ENCODE measurements at regions not wholly inside any gene's neighbourhood (a gene's known extent, or its start where the extent isn't known, plus 50 kb on each side); places are given as distances from the start of the nearest gene placed in this dataset.

DNA sequence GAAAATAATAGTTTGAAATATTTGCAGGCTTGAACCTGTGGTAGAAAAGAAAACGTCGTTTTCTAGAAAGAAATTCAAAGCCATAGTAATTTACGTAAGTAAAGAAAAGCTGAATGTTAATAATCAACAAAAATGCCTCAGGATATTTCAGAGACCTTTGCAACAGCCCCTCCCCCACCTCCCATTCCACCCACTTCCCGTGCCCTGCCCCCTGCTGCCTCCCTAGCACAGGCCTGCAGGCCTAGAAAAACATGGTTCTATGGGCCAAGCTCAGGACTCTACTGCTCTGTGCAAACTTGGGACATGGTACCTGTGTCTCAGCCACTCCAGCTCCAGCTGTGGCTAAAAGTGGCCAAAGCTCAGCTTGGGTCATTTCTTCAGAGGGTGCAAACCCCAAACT is 223.4 kb upstream of the RBMY1B start:
- no peak overlapping the region for H3K4me3 ChIP-seq (replicated peaks in 1 of 2; ENCODE audit: low read depth in 2 of 2, low read length in 2 of 2)
- TF ChIP-seq CTCF (IDR thresholded peaks at IDR 0.05; ENCODE audit: low read depth, low read length): no peak
- DNase-seq (ENCODE audit: low read depth in 2 of 2): no peak

- no peak for TF ChIP-seq CTCF (IDR thresholded peaks at IDR 0.05; ENCODE audit: low read depth, low read length)
- no peak for DNase-seq (ENCODE audit: low read depth in 2 of 2)
These were observed 222.2 kb upstream of the RBMY1B start for GRCh38 chrY:21288908-21289307.

DNA sequence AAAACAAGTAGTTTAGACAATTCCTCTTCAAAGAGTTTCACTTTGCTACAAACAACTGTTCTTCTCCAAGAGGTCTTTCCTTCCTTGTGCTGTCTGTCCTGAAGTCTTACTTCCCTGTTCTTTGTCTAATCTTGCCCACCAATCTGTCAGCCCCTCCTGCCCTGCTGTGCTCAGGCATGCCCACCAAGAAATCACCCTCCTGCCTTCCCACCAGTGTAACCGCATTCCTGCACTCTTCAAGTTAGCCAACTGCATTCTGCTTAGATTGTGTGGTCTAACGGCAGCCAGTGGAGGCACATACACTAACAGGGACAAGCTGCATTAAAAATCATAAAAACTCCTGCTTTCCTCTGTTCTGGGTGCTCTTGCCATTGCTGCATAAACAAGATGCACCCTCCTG is 215.9 kb upstream of the RBMY1B start:
- DNase-seq (ENCODE audit: low read depth in 2 of 2): no peak
- no peak overlapping the region for H3K4me3 ChIP-seq (replicated peaks in 1 of 2; ENCODE audit: low read depth in 2 of 2, low read length in 2 of 2)
- no peak for TF ChIP-seq CTCF (IDR thresholded peaks at IDR 0.05; ENCODE audit: low read depth, low read length)

More at GRCh38 chrY:21288908-21289307, 222.2 kb upstream of the RBMY1B start:
- no peak overlapping the region for H3K4me3 ChIP-seq (replicated peaks in 1 of 2; ENCODE audit: low read depth in 2 of 2, low read length in 2 of 2)

- H3K4me3 ChIP-seq (replicated peaks in 1 of 2; ENCODE audit: low read depth in 2 of 2, low read length in 2 of 2): no peak overlapping the region
- no peak for DNase-seq (ENCODE audit: low read depth in 2 of 2)
- no peak for TF ChIP-seq CTCF (IDR thresholded peaks at IDR 0.05; ENCODE audit: low read depth, low read length)
These were observed 208.9 kb upstream of the RBMY1B start for GRCh38 chrY:21302278-21302677.

- DNase-seq (ENCODE audit: low read depth in 2 of 2): no peak
- H3K4me3 ChIP-seq (replicated peaks in 1 of 2; ENCODE audit: low read depth in 2 of 2, low read length in 2 of 2): no peak overlapping the region
- no peak for TF ChIP-seq CTCF (IDR thresholded peaks at IDR 0.05; ENCODE audit: low read depth, low read length)
These were observed 195.8 kb upstream of the RBMY1B start for GRCh38 chrY:21315366-21315765.
